Suppressor macrophage (primary cell): ENCODE measurements at regions not wholly inside any gene's neighbourhood (a gene's known extent, or its start where the extent isn't known, plus 50 kb on each side); places are given as distances from the start of the nearest gene placed in this dataset.
"Not testable (repeated sequence)": the region's sequence is repeated elsewhere in the genome, so short reads cannot be mapped to it uniquely, and the experiment has no call there.

ENCODE experiments used
- DNase-seq, 4 experiments: peaks; one replicate each; pipeline ENCODE4 v3.0.0-alpha.2; 2020 to 2022

DNA sequence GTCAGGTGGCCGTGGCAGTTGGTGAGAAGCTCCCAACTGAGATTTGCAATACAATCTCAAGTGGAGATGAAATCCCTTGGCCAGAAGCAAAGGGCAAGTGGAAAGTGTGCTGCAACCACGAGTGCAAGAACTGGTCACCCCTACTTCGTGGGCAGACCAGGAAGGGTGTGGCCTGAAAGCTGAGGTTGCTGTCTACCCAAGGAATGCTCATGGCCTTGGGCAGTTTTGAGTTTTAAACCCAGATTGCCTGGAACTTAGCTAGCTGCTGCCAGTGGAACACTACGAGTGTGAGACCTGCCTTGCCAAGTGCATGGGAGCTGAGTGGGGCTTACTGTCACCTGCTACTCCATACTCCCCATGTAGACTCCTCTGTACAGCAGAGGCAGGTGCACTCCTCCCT, 113.3 kb upstream of the FAT3 start:
- DNase-seq: no peak

DNA sequence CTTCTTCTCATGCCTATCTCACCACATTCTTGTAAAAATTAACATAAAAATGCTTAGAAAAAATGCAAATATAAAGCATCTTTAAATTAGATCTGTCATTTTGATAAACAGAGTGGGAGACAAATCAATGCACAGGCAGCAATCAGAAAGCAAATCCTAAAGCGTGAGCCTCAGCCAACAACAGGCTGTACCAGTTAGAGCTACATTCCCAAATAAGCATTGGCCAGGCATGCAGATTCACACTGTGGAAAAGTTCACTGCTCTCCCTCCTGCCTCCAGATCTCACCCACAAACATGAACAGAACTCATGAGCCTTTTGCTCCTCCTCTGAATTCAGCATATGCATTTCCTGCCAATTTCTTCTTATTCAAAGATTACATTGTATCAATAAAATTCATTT, 115.2 kb upstream of the FAT3 start:
- DNase-seq: no peak

DNA sequence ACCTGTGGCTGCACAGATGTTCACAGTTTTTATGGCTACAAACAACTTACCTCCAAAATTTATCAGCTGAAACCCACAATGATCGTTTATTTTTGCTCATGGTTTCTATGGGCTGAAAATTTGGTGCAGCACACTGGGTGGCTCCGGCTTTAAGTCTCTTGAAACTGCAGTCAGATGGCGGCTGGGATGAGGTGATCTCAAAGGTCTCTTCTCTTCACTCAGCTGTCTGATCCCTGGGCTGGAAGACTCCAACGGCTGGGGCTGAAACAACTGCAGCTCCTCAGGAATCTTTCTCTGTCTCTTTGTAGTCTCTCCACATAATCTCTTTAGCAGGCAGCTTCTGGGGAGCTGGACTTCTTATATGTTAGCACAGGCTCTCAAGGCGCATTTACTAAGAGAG, 117.3 kb upstream of the FAT3 start:
- DNase-seq: no peak

DNA sequence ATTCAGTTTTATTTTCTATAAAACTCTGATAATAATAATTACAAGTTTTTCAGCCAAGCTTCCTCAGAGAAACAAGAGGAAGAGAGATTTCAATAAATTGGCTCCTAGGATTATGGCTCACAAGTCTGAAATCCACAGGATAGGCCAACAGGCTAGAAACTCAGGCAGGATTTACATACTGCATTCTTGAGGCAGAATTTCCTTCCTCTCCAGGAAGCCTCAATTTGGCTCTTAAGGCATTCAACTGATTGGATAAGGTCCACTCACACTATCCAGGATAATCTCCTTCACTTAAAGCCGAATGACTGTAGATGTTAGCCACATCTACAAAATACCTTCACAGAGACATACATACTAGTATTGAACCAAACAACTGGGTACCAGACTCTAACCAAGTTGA, 120.3 kb upstream of the FAT3 start:
- no peak for DNase-seq

DNA sequence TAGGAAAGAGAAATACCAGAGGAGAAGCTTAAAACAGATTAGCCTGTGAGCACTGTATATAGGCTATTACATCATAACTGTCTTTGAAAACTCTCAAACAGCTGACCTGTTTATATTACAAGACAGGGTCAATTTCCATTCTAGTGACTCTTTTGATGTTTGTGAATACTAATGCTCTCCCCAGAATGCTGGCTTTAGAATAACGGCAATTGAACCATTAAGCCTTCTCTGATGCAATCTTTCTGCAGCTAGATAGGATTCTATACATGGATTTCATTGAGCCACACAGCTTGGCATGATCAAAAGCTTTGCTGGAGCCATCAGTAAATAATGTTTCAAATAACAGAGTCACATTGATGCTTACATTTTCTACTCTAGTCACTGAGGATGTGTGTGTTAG, 122.7 kb upstream of the FAT3 start:
- DNase-seq: no peak

DNA sequence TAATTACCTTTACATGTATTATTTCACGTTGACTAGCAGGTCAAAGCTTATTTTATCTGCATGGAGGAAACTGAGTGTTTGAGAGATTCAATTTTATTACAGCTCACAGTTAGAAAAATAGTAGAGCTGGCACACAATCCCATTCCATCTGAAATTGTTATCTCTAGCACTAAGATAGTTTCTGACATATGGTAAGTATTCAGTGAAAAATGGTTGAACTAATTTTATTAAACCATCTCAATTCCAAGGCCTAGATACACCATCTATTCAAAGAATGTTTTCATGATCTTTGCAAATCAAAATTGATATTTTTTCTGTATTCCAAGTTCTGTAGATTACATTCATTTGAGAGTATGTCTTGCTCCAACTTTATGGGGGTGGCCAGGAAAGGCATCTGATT, 125.4 kb upstream of the FAT3 start:
- no peak for DNase-seq

DNA sequence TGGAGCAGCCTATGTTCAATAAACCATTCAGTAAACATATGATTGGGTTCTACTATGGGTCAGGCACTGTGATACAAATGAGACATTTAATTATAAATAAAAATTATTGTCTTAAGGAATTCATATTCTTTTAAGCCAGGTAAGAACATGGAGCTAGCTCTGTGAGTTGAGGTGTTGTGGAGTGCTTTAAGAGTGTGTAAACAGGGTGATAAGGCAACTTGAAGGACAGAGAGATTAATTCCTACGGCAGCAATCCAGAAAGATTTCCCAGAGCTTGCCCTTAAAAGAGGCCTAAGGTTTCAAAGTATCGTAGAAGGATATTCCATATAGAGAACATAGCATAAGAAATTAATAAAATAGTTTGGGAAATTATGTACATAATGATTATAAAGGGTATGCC, 126.4 kb upstream of the FAT3 start:
- DNase-seq: no peak

DNA sequence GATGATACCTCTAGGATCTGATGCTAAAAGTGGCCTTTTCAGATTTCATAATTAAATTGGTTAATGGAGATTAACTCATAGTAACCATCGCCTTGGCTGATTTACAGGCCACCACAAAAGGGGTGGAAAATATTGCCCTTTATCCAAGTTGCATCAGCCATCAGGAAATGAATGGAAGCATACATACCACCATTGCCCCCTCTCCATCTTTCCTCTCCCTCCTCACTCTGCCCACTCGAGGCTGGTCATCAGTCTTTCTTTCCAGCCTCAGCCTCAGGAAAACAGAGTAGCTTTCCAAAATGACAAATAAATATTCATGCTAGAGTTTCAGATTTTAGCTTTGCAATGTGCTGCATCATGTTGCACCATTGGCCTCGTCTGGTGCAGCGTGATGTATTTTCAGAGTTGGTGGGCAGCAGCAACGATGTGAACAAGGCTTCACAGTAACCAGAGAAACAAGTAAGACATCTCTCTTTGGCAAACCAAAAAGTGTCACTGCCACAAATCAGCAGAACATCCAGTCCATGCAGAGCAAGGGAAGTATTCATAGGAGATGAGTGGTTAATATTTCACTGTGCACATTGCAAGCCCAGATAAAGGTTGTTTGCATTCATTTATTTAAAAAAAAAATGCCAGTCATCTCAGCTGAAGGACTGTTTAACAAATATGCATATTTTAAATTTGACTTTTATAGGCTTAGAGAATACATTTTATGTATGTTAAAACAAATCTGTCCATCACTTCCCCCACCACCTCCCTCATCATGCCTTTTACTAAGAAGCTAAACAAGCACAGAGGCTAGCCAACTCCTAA, 136.7 kb upstream of the FAT3 start:
- no peak for DNase-seq

DNA sequence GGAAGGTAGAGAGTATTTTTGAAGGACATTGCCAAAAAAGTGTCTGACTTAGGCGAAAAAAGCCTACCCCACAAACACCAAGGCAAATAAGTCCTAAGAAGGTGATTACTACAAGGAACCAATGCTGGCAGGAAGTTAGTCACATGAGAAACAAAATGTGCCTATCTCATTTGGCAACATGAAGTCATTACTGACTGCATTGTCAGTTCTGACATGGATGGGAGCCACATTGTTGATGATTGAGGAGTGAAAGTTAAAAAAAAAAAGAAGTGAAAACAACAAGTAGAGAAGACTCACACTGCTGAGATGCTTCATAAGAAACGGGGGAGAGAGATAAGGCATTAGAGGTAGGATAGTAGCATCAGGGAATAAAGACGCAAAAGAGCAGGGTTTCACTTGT, 141.5 kb upstream of the FAT3 start:
- DNase-seq: no peak

DNA sequence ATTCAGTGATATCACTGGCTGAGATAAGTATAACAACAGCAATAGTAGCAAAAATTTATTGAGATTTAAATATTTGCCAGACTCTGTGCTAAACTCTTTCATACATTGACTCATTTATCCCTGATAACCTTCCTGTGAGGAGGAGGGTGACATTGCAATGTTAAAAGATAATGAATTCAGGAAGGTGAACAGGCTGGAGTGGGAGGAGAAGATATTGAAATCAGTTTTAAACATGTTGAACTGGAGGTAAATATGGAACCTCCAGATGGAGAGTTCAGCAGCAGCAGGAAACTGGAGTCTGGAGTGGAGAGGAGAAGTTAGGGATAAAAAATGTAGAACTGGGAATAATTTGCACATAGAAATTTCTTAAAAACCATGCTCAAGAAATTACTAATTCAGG, 142.0 kb upstream of the FAT3 start:
- DNase-seq: no peak

DNA sequence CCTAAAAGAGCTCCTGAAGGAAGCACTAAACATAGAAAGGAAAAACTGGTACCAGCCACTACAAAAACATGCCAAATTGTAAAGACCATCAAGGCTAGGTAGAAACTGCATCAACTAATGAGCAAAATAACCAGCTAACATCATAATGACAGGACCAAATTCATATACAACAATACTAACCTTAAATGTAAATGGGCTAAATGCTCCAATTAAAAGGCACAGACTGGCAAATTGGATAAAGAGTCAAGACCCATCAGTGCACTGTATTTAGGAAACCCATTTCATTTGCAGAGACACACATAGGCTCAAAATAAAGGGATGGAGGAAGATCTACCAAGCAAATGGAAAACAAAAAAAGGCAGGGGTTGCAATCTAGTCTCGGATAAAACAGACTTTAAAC, 150.1 kb upstream of the FAT3 start:
- DNase-seq: not testable (repeated sequence)

DNA sequence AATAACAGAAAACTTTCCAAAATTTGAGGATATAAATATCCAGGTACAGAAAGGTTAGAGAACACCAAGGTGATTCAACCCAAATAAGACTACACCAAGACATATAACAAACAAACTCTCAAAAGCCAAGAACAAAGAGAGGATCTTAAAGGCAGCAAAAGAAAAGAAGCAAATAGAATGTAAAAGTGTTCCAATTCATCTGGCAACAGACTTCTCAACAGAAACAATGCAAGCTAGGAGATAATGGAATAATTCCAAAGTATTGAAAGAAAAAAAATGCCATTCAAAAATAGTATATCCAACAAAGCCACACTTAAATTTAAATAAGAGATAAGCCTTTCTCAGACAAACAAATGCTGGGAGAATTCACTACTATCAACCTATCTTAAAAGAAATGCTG, 153.0 kb upstream of the FAT3 start:
- no peak for DNase-seq

DNA sequence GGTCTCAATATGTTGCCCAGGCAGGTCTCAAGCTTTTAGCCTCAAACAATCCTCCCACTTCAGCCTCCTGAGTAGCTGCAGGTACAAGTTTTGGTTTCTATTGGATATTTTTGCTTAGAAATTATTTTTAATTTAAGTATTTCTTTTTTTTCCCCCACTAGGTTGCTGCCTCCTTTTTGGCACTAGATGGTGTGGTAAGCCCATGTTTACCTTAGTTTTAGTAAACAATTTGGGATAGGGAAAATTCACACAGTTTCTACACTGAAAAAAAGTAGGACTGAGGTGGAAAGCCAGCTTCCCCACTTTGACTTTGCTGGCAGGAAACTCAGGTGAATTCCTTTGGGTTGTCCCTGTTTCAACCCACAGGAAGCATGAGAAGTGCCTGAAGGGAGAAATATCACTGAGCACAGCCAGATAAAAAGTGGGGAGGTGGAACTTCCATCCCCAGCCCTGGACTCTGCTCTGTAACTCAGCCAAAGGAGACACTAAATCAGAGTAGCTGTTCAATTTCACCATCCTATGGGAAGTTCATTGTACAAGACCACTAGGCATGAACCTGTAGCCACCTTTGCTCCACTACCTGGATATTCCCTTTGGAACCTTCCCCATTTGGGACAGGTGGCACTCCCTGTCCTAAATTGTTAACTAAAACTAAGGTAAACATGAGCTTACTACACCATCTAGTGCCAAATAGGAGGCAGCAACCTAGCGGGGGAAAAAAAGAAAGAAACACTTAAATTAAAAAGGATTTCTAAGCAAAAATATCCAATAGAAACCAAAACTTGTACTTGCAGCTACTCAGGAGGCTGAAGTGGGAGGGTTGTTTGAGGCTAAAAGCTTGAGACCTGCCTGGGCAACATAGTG, 154.4 kb upstream of the FAT3 start:
- DNase-seq: no peak

DNA sequence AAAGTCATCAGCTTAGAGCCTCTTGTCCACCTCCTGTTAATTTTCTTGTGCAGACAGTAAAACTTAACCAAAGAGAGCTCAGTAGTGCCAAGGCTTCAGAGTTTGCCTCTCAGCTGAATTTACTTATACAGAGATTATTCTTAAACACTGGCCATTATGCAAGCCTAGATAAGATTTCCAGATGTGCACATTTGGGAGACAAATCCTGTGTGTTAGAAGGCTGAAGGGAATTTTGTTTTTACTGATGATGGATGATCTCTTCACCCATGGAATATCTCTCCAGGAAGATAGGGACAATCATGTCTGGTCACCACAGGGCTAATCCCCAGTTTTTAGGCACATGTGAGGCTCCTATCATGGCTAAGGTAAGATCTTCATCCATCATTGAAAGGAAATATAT, 157.6 kb upstream of the FAT3 start:
- no peak for DNase-seq

DNA sequence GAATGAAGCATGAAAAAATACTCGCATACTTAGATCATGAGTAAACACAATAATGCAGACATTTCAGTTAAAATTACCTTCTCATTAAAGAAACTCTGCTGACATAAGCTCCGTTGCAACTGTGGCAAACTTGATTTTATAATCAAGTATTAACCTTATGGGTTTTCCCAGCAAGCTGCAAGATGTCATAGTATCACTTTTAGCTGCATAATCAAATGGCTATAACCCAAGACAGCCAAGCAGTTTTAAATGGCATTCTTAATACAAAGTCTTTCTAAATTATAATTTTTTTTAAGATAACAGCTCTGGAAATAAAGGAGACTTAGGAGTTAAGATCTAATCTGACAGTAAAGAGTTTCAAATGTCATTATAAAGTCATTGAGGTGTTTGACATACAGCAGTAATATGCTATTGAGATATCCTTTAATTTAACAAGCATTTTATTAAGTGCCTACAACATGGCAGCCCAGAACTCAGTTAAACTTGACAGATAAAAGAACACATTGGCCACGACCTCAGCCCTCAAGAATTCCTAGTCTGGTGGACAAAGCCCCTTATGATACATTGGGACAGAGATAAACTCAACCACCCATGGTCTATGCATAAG, 163.1 kb upstream of the FAT3 start:
- DNase-seq: no peak

DNA sequence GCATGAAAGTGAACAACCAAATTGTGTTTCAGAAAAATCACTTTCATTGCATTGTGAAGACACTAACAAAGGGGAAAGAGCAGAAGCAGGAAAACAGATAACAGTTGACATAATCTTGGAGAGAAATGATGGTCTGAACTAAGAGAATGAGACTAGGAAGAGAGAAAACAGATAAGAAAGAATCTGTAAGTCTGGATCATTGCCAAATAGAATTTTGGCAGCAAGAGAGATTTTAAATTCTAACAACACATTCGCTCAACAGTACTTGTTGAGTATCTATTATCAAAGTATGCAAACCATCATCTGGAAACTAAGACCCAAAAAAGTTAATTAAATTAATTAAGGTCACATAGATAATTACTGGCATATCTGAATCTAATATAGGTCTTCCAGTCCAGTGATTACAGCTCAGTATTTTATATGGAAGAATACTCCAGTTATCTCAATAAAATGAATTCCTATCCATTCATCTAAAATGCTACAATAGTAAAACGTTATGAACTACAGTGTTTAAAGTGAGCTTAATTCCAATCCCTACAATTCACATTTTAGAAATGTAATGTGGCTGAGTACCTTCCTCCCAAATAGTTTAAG, 166.7 kb upstream of the FAT3 start:
- no peak for DNase-seq

DNA sequence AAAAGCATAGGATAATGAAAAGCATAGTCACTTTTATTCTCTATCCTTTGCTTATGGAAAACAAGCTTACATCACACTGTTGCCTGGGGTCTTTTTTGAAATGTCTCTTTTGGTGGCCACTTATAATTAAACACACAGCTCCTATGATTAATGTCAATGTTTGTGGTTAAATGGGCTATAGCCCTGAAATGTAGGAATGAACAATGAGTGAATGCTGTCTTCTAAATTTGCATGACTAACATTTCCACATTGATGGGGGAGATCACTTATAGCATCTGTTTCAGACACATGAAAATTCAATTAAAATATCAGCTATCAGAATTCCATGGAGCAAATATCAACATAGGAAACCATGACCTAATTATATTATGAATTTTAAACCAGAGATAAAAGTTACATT, 171.4 kb upstream of the FAT3 start:
- DNase-seq: no peak

DNA sequence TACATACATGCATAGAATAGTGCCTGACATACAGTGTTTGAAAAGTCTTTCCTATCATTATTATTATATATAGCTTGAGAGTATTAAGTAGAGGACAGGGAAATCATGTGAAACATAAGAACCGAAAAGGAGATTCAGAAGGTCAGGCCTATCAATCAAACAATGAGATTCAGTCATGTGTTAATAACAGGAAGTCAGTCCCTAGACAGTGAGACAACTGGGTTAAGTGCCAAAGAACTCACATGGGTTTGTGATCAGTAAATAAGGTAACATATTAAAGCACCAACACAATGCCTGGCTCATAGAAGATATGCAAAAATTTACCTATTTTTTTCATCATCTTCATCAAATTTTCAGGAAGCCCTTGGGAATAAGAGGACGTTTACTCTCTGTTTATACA, 174.3 kb upstream of the FAT3 start:
- no peak for DNase-seq

DNA sequence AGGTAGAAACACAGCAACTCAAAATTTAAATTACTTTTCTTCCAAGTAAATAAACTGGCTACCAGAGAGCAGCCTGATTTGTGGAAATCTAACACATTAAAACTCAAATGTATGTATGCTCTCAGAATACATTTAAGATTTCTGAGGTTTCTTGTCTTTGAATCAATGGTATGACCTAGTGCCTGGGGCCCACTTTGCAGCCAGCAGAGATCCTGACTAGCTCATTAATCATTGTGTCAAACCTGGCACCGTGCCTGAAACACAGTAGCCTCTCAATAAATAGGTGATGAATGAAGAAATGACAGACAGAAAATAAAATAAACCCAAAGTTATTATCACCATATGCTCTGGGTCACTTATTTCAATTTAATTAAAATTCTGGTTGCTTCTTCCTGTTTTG, 176.2 kb upstream of the FAT3 start:
- DNase-seq: no peak

DNA sequence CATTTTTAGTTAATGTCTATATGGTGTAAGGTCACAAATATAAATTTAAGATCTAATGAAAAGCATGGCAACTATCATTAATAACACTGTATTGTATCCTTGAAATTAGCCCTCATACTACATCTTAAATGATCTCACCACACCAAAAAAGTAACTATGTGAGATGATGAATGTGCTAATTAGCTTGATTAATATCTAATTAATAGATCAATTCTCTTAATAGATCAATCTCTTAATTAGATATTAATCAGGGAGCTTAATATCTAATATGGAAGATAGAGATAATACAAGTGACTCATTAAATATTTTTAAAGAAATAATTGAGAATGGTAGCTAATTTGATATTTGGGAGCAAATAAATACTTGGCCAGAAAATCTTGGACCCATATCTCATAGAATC, 178.5 kb upstream of the FAT3 start:
- no peak for DNase-seq

DNA sequence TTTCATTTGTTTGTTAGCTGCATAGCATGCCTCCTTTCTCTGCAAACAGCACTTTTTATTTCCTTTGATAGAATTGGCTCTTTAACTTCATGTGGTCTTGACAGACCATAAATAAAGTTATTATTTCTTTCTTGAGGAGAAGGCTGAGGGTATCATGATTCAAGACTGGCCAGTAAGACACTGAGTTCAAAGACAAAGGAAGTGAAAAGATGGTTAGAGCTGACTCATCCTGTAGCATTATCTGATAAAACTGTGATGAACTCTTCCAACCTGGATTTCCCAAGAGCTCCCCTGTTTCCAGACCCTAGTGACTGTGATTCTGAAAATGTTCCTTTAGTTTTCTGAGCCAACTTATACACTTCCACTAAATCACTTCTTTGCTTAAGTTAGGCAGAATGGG, 179.3 kb upstream of the FAT3 start:
- DNase-seq: no peak

DNA sequence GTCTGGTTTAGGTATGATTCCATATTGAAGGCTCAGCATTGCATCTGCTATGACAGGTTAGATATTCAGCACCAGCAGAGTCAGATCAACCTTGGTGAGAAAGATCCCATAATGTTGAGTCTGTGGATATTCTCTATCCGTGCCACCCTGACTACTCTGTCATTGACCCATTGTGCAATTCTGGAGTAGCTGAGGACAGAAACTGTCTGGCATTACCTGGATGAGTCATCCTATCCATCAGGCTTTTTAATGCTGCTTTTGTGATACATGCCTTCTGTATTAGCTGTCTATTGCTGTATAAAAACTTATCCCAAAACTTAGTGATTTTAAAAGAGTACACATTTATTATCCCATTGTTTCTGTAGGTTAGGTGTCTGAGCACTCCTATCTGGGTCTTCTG, 189.1 kb upstream of the FAT3 start:
- DNase-seq: no peak

DNA sequence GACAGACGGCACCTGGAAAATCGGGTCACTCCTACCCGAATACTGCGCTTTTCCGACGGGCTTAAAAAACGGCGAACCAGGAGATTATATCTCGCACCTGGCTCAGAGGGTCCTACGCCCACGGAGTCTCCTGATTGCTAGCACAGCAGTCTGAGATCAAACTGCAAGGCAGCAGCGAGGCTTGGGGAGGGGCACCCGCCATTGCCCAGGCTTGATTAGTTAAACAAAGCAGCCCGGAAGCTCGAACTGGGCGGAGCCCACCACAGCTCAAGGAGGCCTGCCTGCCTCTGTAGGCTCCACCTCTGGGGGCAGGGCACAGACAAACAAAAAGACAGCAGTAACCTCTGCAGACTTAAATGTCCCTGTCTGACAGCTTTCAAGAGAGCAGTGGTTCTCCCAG, 197.5 kb upstream of the FAT3 start:
- DNase-seq: not testable (repeated sequence)
